ENCODE measurements at regions not wholly inside any gene's neighbourhood (a gene's known extent, or its start where the extent isn't known, plus 50 kb on each side); places are given as distances from the start of the nearest gene placed in this dataset.

- Histone ChIP-seq H3K36me3 (ENCODE audit: control insufficient read depth, insufficient read depth, low read length) (no peaks in the 10 kb centered on the region), H3K9me3 (no peaks in the 10 kb centered on the region), H3K27me3 (replicated peaks; ENCODE audit: control insufficient read depth, insufficient read depth, low read length) (no peaks in the 10 kb centered on the region), H3K4me3 (ENCODE audit: low read depth, low read length) (no peak overlapping the region), H3K4me1 (no peaks in the 10 kb centered on the region)
- BruUV-seq (replicated peaks): no TSS peak
- H3K36me3 Mint-ChIP-seq (ENCODE audit: insufficient read depth, unreplicated experiment): no peaks in the 10 kb centered on the region
- no peak overlapping the region for H3K27ac Mint-ChIP-seq (ENCODE audit: unreplicated experiment)
- intact Hi-C loops (cut with micrococcal nuclease; ENCODE audit: unreplicated experiment): no loop called here
- H3K27me3 Mint-ChIP-seq (ENCODE audit: insufficient read depth, unreplicated experiment): peaks cover 3% of the 10 kb centered on the region
- no peak overlapping the region for H3K4me3 Mint-ChIP-seq (ENCODE audit: unreplicated experiment)
- DNase-seq: no peak
- no peaks in the 10 kb centered on the region for H3K9me3 Mint-ChIP-seq (ENCODE audit: unreplicated experiment)
- H3K4me1 Mint-ChIP-seq (ENCODE audit: low read depth, unreplicated experiment): no peaks in the 10 kb centered on the region
- ChIA-PET CTCF (no interaction called here), POLR2A (no interaction called here)
- no peak for TF ChIP-seq CTCF (IDR thresholded peaks at IDR 0.05; ENCODE audit: insufficient read depth in 1 of 2, low read depth in 1 of 2, low read length in 1 of 2, severe bottlenecking in 1 of 2, unreplicated experiment in 1 of 2)
Measured at GRCh38 chr6:164859816-164860215, 449.6 kb downstream of the C6orf118 start.

DNA sequence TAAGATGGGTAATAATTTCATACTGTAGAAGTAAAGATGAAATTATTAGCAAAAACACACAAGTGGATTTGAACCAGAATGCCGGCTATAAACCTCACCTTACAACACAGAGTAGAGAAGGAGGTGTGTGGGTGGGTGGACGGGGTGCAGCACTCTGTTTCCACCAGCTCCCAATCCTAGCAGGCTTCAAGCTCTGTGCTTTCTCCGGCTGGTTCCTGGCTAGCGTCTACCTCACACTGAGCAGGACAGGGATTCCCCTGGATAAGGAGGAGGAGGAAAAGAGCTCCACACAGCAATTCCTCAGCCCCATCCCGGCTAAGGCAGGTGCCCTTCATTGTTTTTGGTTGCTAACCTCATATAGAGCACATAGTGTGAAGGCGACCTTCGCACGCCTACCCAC lies 453.3 kb downstream of the C6orf118 start:
- H3K27me3 ChIP-seq (replicated peaks; ENCODE audit: control insufficient read depth, insufficient read depth, low read length): no peaks in the 10 kb centered on the region
- POLR2A ChIA-PET: no interaction called here
- intact Hi-C loops (cut with micrococcal nuclease; ENCODE audit: unreplicated experiment): no loop called here
- Mint-ChIP-seq H3K9me3 (ENCODE audit: unreplicated experiment) (no peaks in the 10 kb centered on the region), H3K27me3 (ENCODE audit: insufficient read depth, unreplicated experiment) (peaks cover 3% of the 10 kb centered on the region), H3K36me3 (ENCODE audit: insufficient read depth, unreplicated experiment) (no peaks in the 10 kb centered on the region), H3K4me3 (ENCODE audit: unreplicated experiment) (no peak overlapping the region), H3K27ac (ENCODE audit: unreplicated experiment) (no peak overlapping the region), H3K4me1 (ENCODE audit: low read depth, unreplicated experiment) (no peaks in the 10 kb centered on the region)
- CTCF ChIA-PET: no interaction called here
- no peaks in the 10 kb centered on the region for H3K4me1 ChIP-seq
- H3K4me3 ChIP-seq (ENCODE audit: low read depth, low read length): no peak overlapping the region
- DNase-seq: no peak
- TF ChIP-seq CTCF (IDR thresholded peaks at IDR 0.05; ENCODE audit: insufficient read depth in 1 of 2, low read depth in 1 of 2, low read length in 1 of 2, severe bottlenecking in 1 of 2, unreplicated experiment in 1 of 2): no peak
- BruUV-seq (replicated peaks): no TSS peak
- no peaks in the 10 kb centered on the region for H3K9me3 ChIP-seq
- H3K36me3 ChIP-seq (ENCODE audit: control insufficient read depth, insufficient read depth, low read length): no peaks in the 10 kb centered on the region

- Histone ChIP-seq H3K27me3 (replicated peaks; ENCODE audit: control insufficient read depth, insufficient read depth, low read length) (no peaks in the 10 kb centered on the region), H3K36me3 (ENCODE audit: control insufficient read depth, insufficient read depth, low read length) (no peaks in the 10 kb centered on the region), H3K4me1 (no peaks in the 10 kb centered on the region), H3K4me3 (ENCODE audit: low read depth, low read length) (no peak overlapping the region), H3K9me3 (no peaks in the 10 kb centered on the region)
- POLR2A ChIA-PET: no interaction called here
- H3K27ac Mint-ChIP-seq (ENCODE audit: unreplicated experiment): no peak overlapping the region
- H3K4me1 Mint-ChIP-seq (ENCODE audit: low read depth, unreplicated experiment): no peaks in the 10 kb centered on the region
- no peak overlapping the region for H3K4me3 Mint-ChIP-seq (ENCODE audit: unreplicated experiment)
- no peak for TF ChIP-seq CTCF (IDR thresholded peaks at IDR 0.05; ENCODE audit: insufficient read depth in 1 of 2, low read depth in 1 of 2, low read length in 1 of 2, severe bottlenecking in 1 of 2, unreplicated experiment in 1 of 2)
- no peaks in the 10 kb centered on the region for H3K36me3 Mint-ChIP-seq (ENCODE audit: insufficient read depth, unreplicated experiment)
- CTCF ChIA-PET: no interaction called here
- DNase-seq: no peak
- peaks cover 3% of the 10 kb centered on the region for H3K27me3 Mint-ChIP-seq (ENCODE audit: insufficient read depth, unreplicated experiment)
- no TSS peak for BruUV-seq (replicated peaks)
- H3K9me3 Mint-ChIP-seq (ENCODE audit: unreplicated experiment): no peaks in the 10 kb centered on the region
- intact Hi-C loops (cut with micrococcal nuclease; ENCODE audit: unreplicated experiment): no loop called here
Measured at GRCh38 chr6:164855281-164855680, 454.1 kb downstream of the C6orf118 start.

Data from Caco-2 (cell line).